Muscle of leg (tissue), 3 donors: ENCODE measurements at regions not wholly inside any gene's neighbourhood (a gene's known extent, or its start where the extent isn't known, plus 50 kb on each side); places are given as distances from the start of the nearest gene placed in this dataset.

Experiments used
- DNase-seq: peaks from one replicate; pipeline ENCODE4 v3.0.0; 2013
- H3K27ac ChIP-seq: one replicate; pipeline ENCODE4 v1.5.1; 2013; ENCODE audit warnings: mild to moderate bottlenecking, low read length, control low read depth
- H3K27me3 ChIP-seq: one replicate; pipeline ENCODE4 v1.6.1; 2013; ENCODE audit warnings: low read length; ENCODE audit not compliant: control insufficient read depth, insufficient read depth
- H3K36me3 ChIP-seq: one replicate; pipeline ENCODE4 v1.6.1; 2013; ENCODE audit warnings: low read length; ENCODE audit not compliant: control insufficient read depth, insufficient read depth
- H3K4me1 ChIP-seq: one replicate; pipeline ENCODE4 v1.6.1; 2013; ENCODE audit warnings: low read length; ENCODE audit not compliant: control insufficient read depth, insufficient read depth
- H3K4me3 ChIP-seq: one replicate; pipeline ENCODE4 v1.5.1; 2013; ENCODE audit warnings: low read length, control low read depth
- H3K9me3 ChIP-seq: replicated peaks from 2 replicates; pipeline ENCODE4 v1.6.1; 2013; ENCODE audit warnings: low read depth, low read length; ENCODE audit not compliant: control insufficient read depth
- WGBS: methylation state at CpG from one replicate; pipeline ENCODE4 v1.1.5; 2013; ENCODE audit warnings: missing lambda C conversion rate; ENCODE audit not compliant: insufficient coverage; 5-methylcytosine and 5-hydroxymethylcytosine counted together

DNA sequence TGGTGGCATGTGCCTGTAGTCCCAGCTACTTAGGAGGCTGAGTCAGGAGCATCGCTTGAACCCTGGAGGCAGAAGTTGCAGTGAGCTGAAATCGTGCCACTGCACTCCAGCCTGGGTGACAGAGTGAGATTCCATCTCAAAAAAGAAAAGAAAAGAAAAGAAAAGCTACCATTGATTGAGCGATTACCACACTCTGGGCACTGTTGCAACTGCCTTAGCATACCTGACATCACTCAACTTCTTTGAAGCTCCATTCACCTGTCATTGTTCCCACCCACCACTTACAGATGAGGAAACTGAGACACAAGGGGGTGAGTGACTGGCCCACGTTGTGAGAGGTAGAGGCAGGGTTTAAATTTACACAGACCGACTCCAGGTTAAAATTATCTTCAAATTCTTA, 442.1 kb upstream of the SULF2 start:
- no peak for DNase-seq
- Histone ChIP-seq H3K27me3 (peaks cover 18% of the 10 kb centered on the region), H3K4me3 (no peak overlapping the region), H3K4me1 (no peaks in the 10 kb centered on the region), H3K9me3 (no peaks in the 10 kb centered on the region), H3K36me3 (no peaks in the 10 kb centered on the region), H3K27ac (no peak overlapping the region)
- whole genome bisulfite sequencing: 76% methylated on average over 4 of the region's 5 CpGs

DNA sequence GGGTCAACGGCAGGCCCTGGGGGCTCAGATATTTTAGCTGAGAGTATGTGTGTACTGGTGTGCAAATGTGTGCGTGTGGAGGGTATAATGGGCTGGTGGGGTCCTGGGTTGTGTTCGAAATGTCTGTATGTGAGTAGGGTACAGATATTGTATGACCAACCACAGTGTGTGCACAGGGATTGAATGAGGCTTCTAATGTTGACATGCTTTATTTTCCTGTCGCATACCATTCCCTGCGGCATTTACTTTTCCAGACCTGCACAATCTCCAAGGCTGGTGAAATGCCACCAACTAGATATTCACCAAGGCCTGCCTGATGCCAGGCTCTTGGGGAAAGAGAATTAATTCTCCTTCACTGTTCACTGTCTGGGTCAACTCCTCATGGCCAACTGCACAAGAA, 441.4 kb upstream of the SULF2 start:
- no peaks in the 10 kb centered on the region for H3K9me3 ChIP-seq
- no peak overlapping the region for H3K27ac ChIP-seq
- no peaks in the 10 kb centered on the region for H3K4me1 ChIP-seq
- H3K4me3 ChIP-seq: no peak overlapping the region
- WGBS: 93% methylated on average over 5 of the region's 5 CpGs
- no peak for DNase-seq
- no peaks in the 10 kb centered on the region for H3K36me3 ChIP-seq
- H3K27me3 ChIP-seq: peaks cover 19% of the 10 kb centered on the region

DNA sequence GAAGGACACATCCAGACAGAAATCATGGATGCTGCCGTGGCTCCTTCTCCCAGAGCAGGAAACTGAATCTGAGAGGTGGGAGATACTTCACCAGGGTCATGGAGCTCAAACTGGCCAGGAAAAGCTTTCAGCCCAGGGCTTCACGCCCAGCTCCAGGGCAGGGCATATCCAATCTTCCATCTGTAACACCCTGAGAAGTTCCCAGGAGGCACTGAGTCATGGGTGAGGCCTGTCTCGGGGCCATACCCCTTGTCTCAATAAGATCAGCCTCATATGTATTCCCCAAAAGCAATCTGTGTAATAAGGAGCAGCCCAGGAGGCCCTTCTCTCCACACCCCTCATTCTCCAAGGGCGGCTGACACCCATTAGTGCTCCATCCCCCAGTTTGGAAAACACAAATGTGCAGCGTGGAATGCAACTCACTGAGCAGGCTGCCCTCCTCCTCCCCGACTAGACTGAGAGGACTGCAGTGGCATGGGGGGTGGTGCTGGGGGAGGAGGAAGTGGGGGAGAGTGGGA, 439.3 kb upstream of the SULF2 start:
- no peaks in the 10 kb centered on the region for H3K4me1 ChIP-seq
- 61% methylated on average over 3 of the region's 6 CpGs for WGBS

DNA sequence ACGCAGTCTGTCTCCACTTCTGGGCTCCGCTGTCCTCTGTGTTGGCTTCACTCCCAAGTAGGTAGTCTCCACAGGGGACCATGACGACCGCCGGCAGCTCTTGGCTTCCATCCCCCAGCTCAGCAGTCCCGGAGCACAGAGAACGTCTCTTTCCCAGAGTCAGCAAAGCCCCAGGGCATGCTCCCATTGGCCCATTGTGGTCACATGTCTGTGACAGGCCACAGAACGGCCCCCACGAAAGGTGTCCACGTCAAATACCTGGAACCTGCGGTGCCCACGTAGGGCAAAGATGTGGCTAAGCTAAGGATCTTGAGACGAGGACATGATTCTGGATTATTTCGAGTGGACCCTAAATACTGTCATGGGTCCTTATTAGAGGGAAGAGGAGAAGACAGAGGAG, 438.4 kb upstream of the SULF2 start:
- Histone ChIP-seq H3K4me1 (no peaks in the 10 kb centered on the region), H3K9me3 (no peaks in the 10 kb centered on the region), H3K27me3 (peaks cover 19% of the 10 kb centered on the region), H3K36me3 (no peaks in the 10 kb centered on the region), H3K27ac (no peak overlapping the region), H3K4me3 (no peak overlapping the region)
- DNase-seq: no peak
- 56% methylated on average over 14 of the region's 14 CpGs for WGBS

More for the DNA sequence above, 439.3 kb upstream of the SULF2 start:
- Histone ChIP-seq H3K36me3 (no peaks in the 10 kb centered on the region), H3K9me3 (no peaks in the 10 kb centered on the region), H3K27ac (no peak overlapping the region), H3K4me3 (no peak overlapping the region), H3K27me3 (peaks cover 19% of the 10 kb centered on the region)
- DNase-seq: no peak

DNA sequence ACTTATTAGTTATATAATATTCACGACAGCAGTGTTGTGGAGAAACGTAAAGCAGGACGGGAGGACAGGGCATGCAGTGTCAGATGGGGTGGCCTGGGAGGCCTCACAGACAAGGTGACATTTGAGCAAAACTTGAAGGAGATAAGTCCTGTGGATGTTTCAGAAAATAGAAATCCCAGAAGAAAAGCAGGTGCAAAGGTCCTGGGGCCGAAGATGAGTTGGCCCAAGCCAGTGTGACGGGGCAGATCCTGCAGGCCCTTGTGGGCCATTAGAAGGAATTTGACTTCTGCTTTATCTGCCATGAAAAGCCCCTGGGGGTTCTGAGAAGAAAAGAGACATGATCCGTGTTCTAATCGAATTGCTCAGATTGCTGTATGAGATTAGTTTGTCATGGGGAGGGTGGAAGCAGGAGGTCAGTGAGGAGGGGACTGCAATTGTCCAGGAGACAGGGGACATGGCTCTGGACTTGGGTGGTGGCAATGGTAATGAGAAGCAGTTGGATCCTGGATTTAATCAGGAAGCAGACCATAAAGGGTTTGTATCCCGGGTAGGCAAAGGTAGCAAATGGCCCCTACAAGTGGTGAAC, 437.4 kb upstream of the SULF2 start:
- DNase-seq: no peak
- H3K4me1 ChIP-seq: no peaks in the 10 kb centered on the region
- no peaks in the 10 kb centered on the region for H3K9me3 ChIP-seq
- H3K36me3 ChIP-seq: no peaks in the 10 kb centered on the region
- 90% methylated on average over 7 of the region's 8 CpGs for WGBS
- no peak overlapping the region for H3K4me3 ChIP-seq
- H3K27me3 ChIP-seq: peaks cover 19% of the 10 kb centered on the region
- no peak overlapping the region for H3K27ac ChIP-seq

DNA sequence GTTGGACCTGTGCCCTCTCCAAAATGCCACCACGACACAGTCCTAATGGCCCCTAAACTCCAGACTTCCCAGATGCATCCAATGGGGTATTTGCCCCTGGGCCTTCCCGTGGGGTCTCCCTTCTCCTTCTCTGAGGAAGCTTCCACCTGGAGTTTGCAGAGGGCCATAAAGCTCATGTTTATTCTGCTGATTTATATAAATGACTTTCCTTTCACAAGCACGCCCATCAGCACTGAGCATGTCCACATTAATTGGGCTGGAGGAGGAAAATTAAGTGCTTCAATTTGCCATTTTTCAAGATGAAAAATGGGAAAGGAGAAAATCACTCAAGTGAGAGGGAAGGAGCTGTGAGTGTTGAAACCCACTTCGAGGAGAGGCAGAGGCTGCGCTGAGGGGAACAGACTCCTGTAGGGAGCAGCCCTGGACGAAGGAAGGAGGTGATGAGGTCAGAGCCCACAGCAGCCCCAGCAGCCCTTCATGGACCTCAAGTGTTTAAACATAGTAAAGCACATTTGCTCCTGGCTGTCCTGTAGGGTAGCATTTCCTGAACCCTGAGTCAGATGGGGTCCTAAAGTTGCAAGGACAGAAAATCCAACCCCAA, 434.9 kb upstream of the SULF2 start:
- H3K4me3 ChIP-seq: no peak overlapping the region
- H3K27me3 ChIP-seq: peaks cover 23% of the 10 kb centered on the region
- no peak for DNase-seq
- H3K9me3 ChIP-seq: no peaks in the 10 kb centered on the region
- H3K36me3 ChIP-seq: no peaks in the 10 kb centered on the region
- H3K27ac ChIP-seq: no peak overlapping the region
- WGBS: 57% methylated on average over 4 of the region's 6 CpGs
- H3K4me1 ChIP-seq: no peaks in the 10 kb centered on the region

DNA sequence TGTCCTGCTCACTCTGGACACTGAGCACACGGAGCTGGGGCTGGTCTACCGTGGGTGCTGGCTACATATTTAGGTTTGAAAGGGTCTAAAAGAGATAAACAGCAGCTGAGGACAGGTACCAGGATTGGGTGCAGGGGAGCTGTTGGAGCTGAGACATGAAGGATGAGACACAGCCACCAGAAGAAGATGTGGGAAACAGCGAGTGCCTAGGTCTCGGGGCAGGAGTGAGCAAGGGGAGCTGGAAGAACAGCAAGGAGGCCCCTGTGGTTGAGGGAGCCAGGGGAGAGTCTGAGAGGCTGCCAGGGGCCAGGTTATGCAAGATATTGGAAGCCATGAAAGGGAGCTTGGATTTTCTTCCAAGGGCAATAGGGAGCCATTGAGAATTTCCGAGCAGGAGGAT, 434.0 kb upstream of the SULF2 start:
- Histone ChIP-seq H3K9me3 (no peaks in the 10 kb centered on the region), H3K36me3 (no peaks in the 10 kb centered on the region), H3K4me1 (no peaks in the 10 kb centered on the region), H3K27ac (no peak overlapping the region), H3K4me3 (no peak overlapping the region), H3K27me3 (peaks cover 19% of the 10 kb centered on the region)
- DNase-seq: no peak
- 73% methylated on average over 5 of the region's 5 CpGs for WGBS

DNA sequence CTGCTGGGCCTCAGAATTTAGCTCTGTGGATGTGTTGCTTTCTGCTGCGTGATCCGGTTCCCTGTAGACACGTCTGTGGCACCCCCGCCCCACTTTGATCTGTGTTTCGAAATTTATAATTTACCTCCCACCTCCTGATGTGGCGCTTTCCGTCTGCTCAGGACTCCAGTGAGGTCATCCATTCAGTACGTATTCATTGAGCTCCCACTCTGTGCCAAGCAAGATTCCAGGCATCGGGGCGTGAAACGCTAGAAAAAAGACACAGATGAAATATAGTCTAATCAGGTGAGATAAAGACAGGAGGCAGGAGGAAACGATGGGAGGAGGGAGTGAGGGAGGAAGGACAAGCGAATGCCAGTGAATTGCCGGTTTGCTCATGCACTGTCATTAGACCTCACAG, 431.9 kb upstream of the SULF2 start:
- Histone ChIP-seq H3K9me3 (no peaks in the 10 kb centered on the region), H3K4me1 (no peaks in the 10 kb centered on the region), H3K27ac (no peak overlapping the region), H3K27me3 (peaks cover 11% of the 10 kb centered on the region), H3K36me3 (no peaks in the 10 kb centered on the region), H3K4me3 (no peak overlapping the region)
- 55% methylated on average over 11 of the region's 14 CpGs for WGBS
- DNase-seq: no peak

DNA sequence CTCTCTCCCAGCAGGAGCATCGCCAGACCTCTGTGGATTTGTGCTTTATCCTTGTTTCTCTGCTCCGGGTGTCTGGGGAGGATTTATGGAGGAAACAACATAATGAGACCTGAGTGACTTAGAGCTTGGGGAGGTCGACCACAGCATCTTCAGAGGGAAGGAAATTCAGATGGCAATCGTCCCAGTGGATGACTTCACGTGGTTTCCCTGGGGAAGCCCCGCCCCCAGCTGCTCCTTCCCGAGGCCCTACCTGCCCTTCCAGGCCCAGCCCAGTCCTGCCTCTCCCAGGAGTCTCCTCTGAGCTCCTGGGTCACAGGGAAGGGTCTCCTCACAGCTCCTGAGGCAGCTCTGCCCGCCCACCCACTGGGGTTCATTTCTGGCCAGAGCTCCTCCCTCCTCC, 430.3 kb upstream of the SULF2 start:
- no peaks in the 10 kb centered on the region for H3K36me3 ChIP-seq
- H3K27me3 ChIP-seq: peaks cover 11% of the 10 kb centered on the region
- 25% methylated on average over 8 of the region's 8 CpGs for WGBS
- DNase-seq: no peak
- H3K27ac ChIP-seq: no peak overlapping the region
- no peaks in the 10 kb centered on the region for H3K9me3 ChIP-seq
- no peak overlapping the region for H3K4me3 ChIP-seq
- H3K4me1 ChIP-seq: peaks cover 4% of the 10 kb centered on the region

DNA sequence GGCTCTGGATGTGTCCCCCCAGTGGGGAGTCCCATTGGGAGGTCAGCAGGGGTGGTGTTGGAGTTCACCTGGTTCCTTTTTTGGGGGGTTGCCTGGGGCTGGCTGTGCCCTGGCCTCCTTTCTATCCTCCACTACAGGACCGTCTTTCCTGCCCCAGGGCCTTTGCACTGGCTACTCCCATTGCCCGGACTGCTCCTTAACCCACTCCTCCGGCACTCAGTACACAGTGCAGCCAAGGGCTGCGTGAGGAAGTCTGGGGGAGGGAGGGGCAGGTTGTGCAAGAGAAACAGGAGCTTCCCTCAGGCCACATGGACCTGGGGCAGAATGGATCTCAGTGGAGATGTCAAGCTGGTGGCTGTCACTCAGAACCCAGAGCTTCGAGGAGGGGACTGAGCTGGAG, 429.3 kb upstream of the SULF2 start:
- H3K4me3 ChIP-seq: no peak overlapping the region
- DNase-seq: no peak
- H3K36me3 ChIP-seq: no peaks in the 10 kb centered on the region
- H3K27me3 ChIP-seq: peaks cover 9% of the 10 kb centered on the region
- WGBS: 71% methylated on average over 1 of the region's 5 CpGs
- peaks cover 9% of the 10 kb centered on the region for H3K4me1 ChIP-seq
- no peaks in the 10 kb centered on the region for H3K9me3 ChIP-seq
- no peak overlapping the region for H3K27ac ChIP-seq
